Mammary epithelial cell (primary cell): ENCODE measurements at regions not wholly inside any gene's neighbourhood (a gene's known extent, or its start where the extent isn't known, plus 50 kb on each side); places are given as distances from the start of the nearest gene placed in this dataset.

Experiments
- EZH2 ChIP-seq: IDR thresholded peaks from 2 replicates; pipeline ENCODE4 v1.6.1; 2012; ENCODE audit warnings: low read length, inconsistent platforms, borderline replicate concordance
- TF ChIP-seq, protein P1 (sequence below), 2 donors: IDR thresholded peaks in 1 of 2; conservative IDR thresholded peaks in 1 of 2; 2 replicates each; pipeline ENCODE4 v1.5.1; 2011 to 2012; ENCODE audit warnings: inconsistent platforms in 2 of 2, low read length in 2 of 2, mild to moderate bottlenecking in 2 of 2, control low read depth in 1 of 2, low read depth in 1 of 2; ENCODE audit not compliant: insufficient read depth in 1 of 2; ENCODE audit errors: extremely low read depth in 1 of 2

DNA sequence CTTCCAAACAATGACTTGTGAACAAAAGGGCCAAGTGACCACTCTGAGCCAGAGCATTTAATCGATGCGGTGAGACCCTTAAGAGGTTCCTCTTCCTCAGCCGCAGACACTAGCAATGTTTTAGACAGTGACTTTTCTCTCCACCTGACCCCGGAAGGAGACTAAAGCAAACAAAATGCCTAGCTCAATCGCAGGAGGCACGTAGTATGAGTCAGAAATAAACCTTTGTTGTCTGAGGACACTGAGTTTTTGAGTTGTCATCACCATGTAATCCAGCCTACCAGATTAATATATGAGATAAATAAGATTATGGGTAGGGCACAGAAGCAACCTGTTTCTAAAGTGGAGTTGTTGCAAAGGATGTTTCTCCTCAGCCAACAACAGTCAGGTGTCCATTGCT lies 326.2 kb upstream of the DUSP10 start:
- TF ChIP-seq, protein P1, sequence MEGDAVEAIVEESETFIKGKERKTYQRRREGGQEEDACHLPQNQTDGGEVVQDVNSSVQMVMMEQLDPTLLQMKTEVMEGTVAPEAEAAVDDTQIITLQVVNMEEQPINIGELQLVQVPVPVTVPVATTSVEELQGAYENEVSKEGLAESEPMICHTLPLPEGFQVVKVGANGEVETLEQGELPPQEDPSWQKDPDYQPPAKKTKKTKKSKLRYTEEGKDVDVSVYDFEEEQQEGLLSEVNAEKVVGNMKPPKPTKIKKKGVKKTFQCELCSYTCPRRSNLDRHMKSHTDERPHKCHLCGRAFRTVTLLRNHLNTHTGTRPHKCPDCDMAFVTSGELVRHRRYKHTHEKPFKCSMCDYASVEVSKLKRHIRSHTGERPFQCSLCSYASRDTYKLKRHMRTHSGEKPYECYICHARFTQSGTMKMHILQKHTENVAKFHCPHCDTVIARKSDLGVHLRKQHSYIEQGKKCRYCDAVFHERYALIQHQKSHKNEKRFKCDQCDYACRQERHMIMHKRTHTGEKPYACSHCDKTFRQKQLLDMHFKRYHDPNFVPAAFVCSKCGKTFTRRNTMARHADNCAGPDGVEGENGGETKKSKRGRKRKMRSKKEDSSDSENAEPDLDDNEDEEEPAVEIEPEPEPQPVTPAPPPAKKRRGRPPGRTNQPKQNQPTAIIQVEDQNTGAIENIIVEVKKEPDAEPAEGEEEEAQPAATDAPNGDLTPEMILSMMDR (conservative IDR thresholded peaks at IDR 0.05 in 1 of 2, IDR thresholded peaks at IDR 0.05 in 1 of 2; ENCODE audit: extremely low read depth in 1 of 2, insufficient read depth in 1 of 2, low read depth in 1 of 2, low read length in 2 of 2): no peak
- no peak for TF ChIP-seq EZH2
